ENCODE measurements at regions not wholly inside any gene's neighbourhood (a gene's known extent, or its start where the extent isn't known, plus 50 kb on each side); places are given as distances from the start of the nearest gene placed in this dataset.
A peak's percentile ranks its signal among the peaks of the same experiment; 100 is the strongest.

GRCh38 chr6:110537208-110538123, 61.1 kb upstream of the SLC22A16 start:
- H3K4ac ChIP-seq (replicated peaks; ENCODE audit: insufficient read length, low read depth, low read length) = no peak overlapping the region
- CTCF ChIA-PET (ENCODE audit: partially characterized antibody) = interaction anchor here (1.2 to 2.1 kb wide), 3 partner anchors 8 to 45 kb away, joined by 3 to 11 read pairs (median 7); no protein-coding TSS in a partner anchor
- no peak overlapping the region for H3K4me2 ChIP-seq (ENCODE audit: insufficient read depth in 1 of 2, low read depth in 2 of 2, low read length in 2 of 2)
- TF ChIP-seq EP300 (IDR thresholded peaks at IDR 0.05; ENCODE audit: borderline replicate concordance in 1 of 2, low read depth in 2 of 2, low read length in 2 of 2) (no peak), KDM5A (IDR thresholded peaks at IDR 0.05; ENCODE audit: low read length) (no peak), SUZ12 (IDR thresholded peaks at IDR 0.05; ENCODE audit: low read length) (no peak), E2F6 (IDR thresholded peaks at IDR 0.05) (no peak), JUN (IDR thresholded peaks at IDR 0.05; ENCODE audit: low read depth, low read length) (no peak), HDAC2 (IDR thresholded peaks at IDR 0.05; ENCODE audit: borderline replicate concordance in 1 of 2, low read depth in 2 of 2, low read length in 2 of 2) (no peak), ASH2L (IDR thresholded peaks at IDR 0.05; ENCODE audit: low read length) (no peak), RXRA (IDR thresholded peaks at IDR 0.05; ENCODE audit: insufficient read depth, low read depth, low read length) (no peak)

More at GRCh38 chr6:110537208-110538123, 61.1 kb upstream of the SLC22A16 start:
- no peak overlapping the region for H2BK15ac ChIP-seq (ENCODE audit: low read length)
- DNase-seq (ENCODE audit: low read depth in 1 of 2, low spot score in 2 of 2) (no peak), FAIRE-seq (no peak)
- peaks cover 7 to 11% of the 10 kb centered on the region in 2 experiments for H3K9me3 ChIP-seq (ENCODE audit: insufficient read depth in 2 of 2, low read depth in 1 of 2, low read length in 1 of 2)
- no peaks in the 10 kb centered on the region for H3K79me1 ChIP-seq (ENCODE audit: low read depth, low read length)
- H2BK20ac ChIP-seq (ENCODE audit: low read length) = no peak overlapping the region
- no peaks in the 10 kb centered on the region for H3K4me1 ChIP-seq (replicated peaks in 1 of 4; ENCODE audit: control insufficient read depth in 3 of 4, insufficient read depth in 4 of 4, low read length in 3 of 4)
- no peak overlapping the region for H3K18ac ChIP-seq (ENCODE audit: extremely low read depth, low read length)
- no peaks in the 10 kb centered on the region for H3K36me3 ChIP-seq (ENCODE audit: control insufficient read depth in 2 of 4, insufficient read depth in 4 of 4, low read length in 3 of 4)
- no peak overlapping the region for H3K14ac ChIP-seq (ENCODE audit: insufficient read length)
- WGBS, 2 experiments (ENCODE audit: extremely low coverage in 1 of 2, insufficient coverage in 1 of 2, insufficient read length in 1 of 2, insufficient replicate concordance in 2 of 2, low coverage in 1 of 2, low lambda C conversion rate in 2 of 2, missing lambda C conversion rate in 1 of 2) = 79% methylated on average over 8 of the region's 8 CpGs; no CpG with 5 or more reads in 1 of the 2 experiments
- no peak overlapping the region for H3K23ac ChIP-seq (ENCODE audit: insufficient read length)
- no peak overlapping the region for H2AK5ac ChIP-seq (ENCODE audit: low read depth, low read length)
- no peak overlapping the region for H3K56ac ChIP-seq (replicated peaks; ENCODE audit: insufficient read length, low read depth, low read length)
- H4K20me1 ChIP-seq (replicated peaks in 1 of 2; ENCODE audit: control insufficient read depth in 1 of 2, insufficient read depth in 2 of 2, low read length in 2 of 2) = no peaks in the 10 kb centered on the region
- H3K79me2 ChIP-seq (ENCODE audit: control insufficient read depth in 1 of 2, insufficient read depth in 2 of 2, low read length in 2 of 2) = no peaks in the 10 kb centered on the region
- H3K9ac ChIP-seq (replicated peaks in 1 of 4; ENCODE audit: extremely low read depth in 1 of 4, low read depth in 3 of 4, low read length in 3 of 4) = no peak overlapping the region
- H2AFZ ChIP-seq (ENCODE audit: low read length) = peak overlapping the region; percentile 19
- H3K4me3 ChIP-seq (ENCODE audit: extremely low read depth in 1 of 4, insufficient read depth in 2 of 4, low read depth in 3 of 4, low read length in 4 of 4) = no peak overlapping the region
- no peak overlapping the region for H2BK12ac ChIP-seq (ENCODE audit: low read depth, low read length)
- H2BK5ac ChIP-seq (ENCODE audit: low read depth, low read length) = no peak overlapping the region
- H3K27me3 ChIP-seq (replicated peaks in 1 of 4; ENCODE audit: control insufficient read depth in 3 of 4, extremely low read depth in 1 of 4, insufficient read depth in 3 of 4, low read length in 3 of 4) = no peaks in the 10 kb centered on the region
- H3K27ac ChIP-seq (ENCODE audit: low read depth, low read length) = no peak overlapping the region
- no peak overlapping the region for H4K91ac ChIP-seq (replicated peaks; ENCODE audit: insufficient read length, low read length)
- no peak overlapping the region for H2BK120ac ChIP-seq (replicated peaks; ENCODE audit: low read depth, low read length)
- no peak overlapping the region for H4K5ac ChIP-seq (ENCODE audit: insufficient read length, low read depth, low read length)
- no peak overlapping the region for H4K8ac ChIP-seq (ENCODE audit: extremely low read depth, insufficient read depth, low read length)
- H3K23me2 ChIP-seq (ENCODE audit: low read depth, low read length) = no peaks in the 10 kb centered on the region
- POLR2A ChIA-PET (ENCODE audit: partially characterized antibody) = interaction anchor here (1.4 kb wide), 2 partner anchors 278 to 337 kb away, joined by 3 to 4 read pairs; partner anchors contain the start of genes AMD1 and CDK19

Data from H1 (cell line).